HepG2 (cell line): ENCODE measurements at regions not wholly inside any gene's neighbourhood (a gene's known extent, or its start where the extent isn't known, plus 50 kb on each side); places are given as distances from the start of the nearest gene placed in this dataset.

Experiments used
- ADNP ChIP-seq: sonication (generic); formaldehyde crosslinking; IDR thresholded peaks from 2 replicates; pipeline ENCODE4 v1.4.0; 2020; ENCODE audit warnings: missing genetic modification reagents
- ATF7 ChIP-seq, 2 experiments: fragments of 450-650 bp in 1 of 2; sonication (generic) in 1 of 2; formaldehyde crosslinking in 1 of 2; IDR thresholded peaks; 2 replicates each; pipeline versions ENCODE4 v1.4.0 to v1.6.1; 2016 to 2020; ENCODE audit warnings: antibody characterized with exemption in 1 of 2, mild to moderate bottlenecking in 1 of 2, missing genetic modification reagents in 1 of 2
- CSRNP1 ChIP-seq: sonication (generic); formaldehyde crosslinking; IDR thresholded peaks from 2 replicates; pipeline ENCODE4 v1.8.1; 2023; ENCODE audit warnings: mild to moderate bottlenecking, missing genetic modification reagents
- FIP1L1 ChIP-seq: fragments of 200-400 bp; formaldehyde crosslinking; IDR thresholded peaks from 2 replicates; pipeline ENCODE4 v1.6.1; 2018; ENCODE audit warnings: low read depth, mild to moderate bottlenecking, low read length, moderate library complexity, borderline replicate concordance; ENCODE audit not compliant: insufficient read depth
- FOXJ3 ChIP-seq: sonication (generic); formaldehyde crosslinking; IDR thresholded peaks from 2 replicates; pipeline ENCODE4 v1.4.0; 2020; ENCODE audit warnings: missing genetic modification reagents, mild to moderate bottlenecking, borderline replicate concordance
- FOXK2 ChIP-seq: fragments of 450-650 bp; IDR thresholded peaks from 2 replicates; pipeline ENCODE4 v1.6.1; 2016
- KLF12 ChIP-seq: sonication (generic); formaldehyde crosslinking; IDR thresholded peaks from 2 replicates; pipeline ENCODE4 v1.4.0; 2020; ENCODE audit warnings: missing genetic modification reagents, borderline replicate concordance
- MAFG ChIP-seq: sonication (generic); formaldehyde crosslinking; IDR thresholded peaks from 2 replicates; pipeline ENCODE4 v1.5.1; 2020; ENCODE audit warnings: mild to moderate bottlenecking, missing genetic modification reagents
- NCOA1 ChIP-seq: sonication (generic); formaldehyde crosslinking; IDR thresholded peaks from 2 replicates; pipeline ENCODE4 v1.9.0; 2021; ENCODE audit warnings: missing genetic modification reagents
- PHF20 ChIP-seq: sonication (generic); formaldehyde crosslinking; IDR thresholded peaks from 2 replicates; pipeline ENCODE4 v1.5.0; 2020; ENCODE audit warnings: mild to moderate bottlenecking, missing genetic modification reagents
- TBP ChIP-seq: sonication (generic); formaldehyde crosslinking; IDR thresholded peaks from 2 replicates; pipeline ENCODE4 v1.5.0; 2020; ENCODE audit warnings: missing genetic modification reagents
- TGIF2 ChIP-seq: IDR thresholded peaks from 2 replicates; pipeline ENCODE4 v1.6.1; 2016; ENCODE audit warnings: control low read depth, missing compliant biosample characterization
- TRIM22 ChIP-seq: fragments of 450-650 bp; IDR thresholded peaks from 2 replicates; pipeline ENCODE4 v1.6.1; 2017
- XBP1 ChIP-seq: sonication (generic); formaldehyde crosslinking; IDR thresholded peaks from 2 replicates; pipeline ENCODE4 v1.5.0; 2020; ENCODE audit warnings: missing genetic modification reagents
- ZFP36L1 ChIP-seq: sonication (generic); formaldehyde crosslinking; IDR thresholded peaks from 2 replicates; pipeline ENCODE4 v1.8.0; 2022; ENCODE audit warnings: mild to moderate bottlenecking, missing genetic modification reagents, moderate library complexity
- ZFP41 ChIP-seq: sonication (generic); formaldehyde crosslinking; IDR thresholded peaks from 2 replicates; pipeline ENCODE4 v1.4.0; 2020; ENCODE audit warnings: mild to moderate bottlenecking, missing genetic modification reagents, borderline replicate concordance
- ZMYM4 ChIP-seq: sonication (generic); formaldehyde crosslinking; IDR thresholded peaks from 2 replicates; pipeline ENCODE4 v1.8.1; 2023; ENCODE audit warnings: mild to moderate bottlenecking, missing genetic modification reagents
- ZNF281 ChIP-seq: sonication (generic); formaldehyde crosslinking; IDR thresholded peaks from 2 replicates; pipeline ENCODE4 v1.4.0; 2020; ENCODE audit warnings: missing genetic modification reagents, borderline replicate concordance
- ZNF510 ChIP-seq: sonication (generic); formaldehyde crosslinking; IDR thresholded peaks from 2 replicates; pipeline ENCODE4 v1.4.0; 2020; ENCODE audit warnings: low read depth, mild to moderate bottlenecking, missing genetic modification reagents
- ZNF607 ChIP-seq: sonication (generic); formaldehyde crosslinking; IDR thresholded peaks from 2 replicates; pipeline ENCODE4 v1.5.1; 2020; ENCODE audit warnings: missing genetic modification reagents, mild to moderate bottlenecking, borderline replicate concordance
- ZNF614 ChIP-seq: IDR thresholded peaks from 2 replicates; pipeline ENCODE4 v1.6.1; 2018; ENCODE audit warnings: missing biosample characterization, missing genetic modification reagents, inconsistent platforms, borderline replicate concordance
- ZNF615 ChIP-seq: sonication (generic); formaldehyde crosslinking; IDR thresholded peaks from 2 replicates; pipeline ENCODE4 v1.5.0; 2020; ENCODE audit warnings: mild to moderate bottlenecking, missing genetic modification reagents, borderline replicate concordance
- ZNF652 ChIP-seq: IDR thresholded peaks from 2 replicates; pipeline ENCODE4 v1.6.1; 2016; ENCODE audit warnings: low read depth, borderline replicate concordance
- ZSCAN5A ChIP-seq: sonication (generic); formaldehyde crosslinking; IDR thresholded peaks from 2 replicates; pipeline ENCODE4 v1.8.0; 2022; ENCODE audit warnings: mild to moderate bottlenecking, missing genetic modification reagents, borderline replicate concordance

- TF ChIP-seq ZNF281 (no peak), FOXK2 (peak; percentile 78), ZFP41 (no peak), ZNF607 (CRISPR knock-in tag) (no peak), XBP1 (no peak), MAFG (CRISPR knock-in tag) (no peak), CSRNP1 (CRISPR knock-in tag) (no peak), ZNF614 (CRISPR knock-in tag) (peak; percentile 55; the same call in 1 of the 2 replicates), ZNF510 (peak; percentile 52; the same call in 1 of the 2 replicates), ZSCAN5A (CRISPR knock-in tag) (no peak), ZFP36L1 (CRISPR knock-in tag) (peak; percentile 56; the same call in 1 of the 2 replicates), TGIF2 (no peak), FOXJ3 (CRISPR knock-in tag) (peak; percentile 93; the same call in 1 of the 2 replicates), ATF7 (IDR thresholded peaks at IDR 0.05) (peak; percentile 23; the same call in 1 of the 2 replicates), ATF7 (CRISPR knock-in tag; IDR thresholded peaks at IDR 0.05) (no peak; the same call in 1 of the 2 replicates), ZMYM4 (CRISPR knock-in tag) (peak; percentile 83; the same call in 1 of the 2 replicates), KLF12 (CRISPR knock-in tag) (no peak), PHF20 (CRISPR knock-in tag) (no peak), ZNF615 (CRISPR knock-in tag) (no peak), FIP1L1 (no peak), NCOA1 (CRISPR knock-in tag) (no peak), TRIM22 (no peak), ADNP (CRISPR knock-in tag) (no peak), TBP (CRISPR knock-in tag) (no peak), ZNF652 (CRISPR knock-in tag) (no peak)
Measured at GRCh38 chr6:82094166-82094806, 153.3 kb downstream of the IBTK start (continued).
